ENCODE measurements at regions not wholly inside any gene's neighbourhood (a gene's known extent, or its start where the extent isn't known, plus 50 kb on each side); places are given as distances from the start of the nearest gene placed in this dataset.

DNA sequence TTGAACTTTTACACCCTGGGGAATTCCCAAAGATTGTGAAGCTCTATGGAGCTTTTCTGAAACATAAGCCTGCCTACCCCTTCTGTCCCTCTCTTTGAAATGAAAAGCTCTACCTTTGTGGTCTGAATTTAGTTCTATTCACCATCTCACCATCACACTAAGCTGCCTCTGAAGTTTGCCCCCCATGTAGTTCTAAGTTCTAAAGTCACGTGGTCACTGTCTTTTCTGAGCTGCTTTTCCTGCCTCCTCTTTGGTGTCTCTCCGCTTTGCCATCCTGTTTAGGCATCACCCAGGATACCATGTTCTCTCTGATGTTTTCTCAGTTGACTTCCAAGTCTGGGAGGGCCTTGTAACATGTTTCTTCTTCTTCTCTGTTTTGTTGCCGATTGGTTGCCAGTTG is 2206.6 kb downstream of the MAT2B start (continued):
- TF ChIP-seq, protein P1, sequence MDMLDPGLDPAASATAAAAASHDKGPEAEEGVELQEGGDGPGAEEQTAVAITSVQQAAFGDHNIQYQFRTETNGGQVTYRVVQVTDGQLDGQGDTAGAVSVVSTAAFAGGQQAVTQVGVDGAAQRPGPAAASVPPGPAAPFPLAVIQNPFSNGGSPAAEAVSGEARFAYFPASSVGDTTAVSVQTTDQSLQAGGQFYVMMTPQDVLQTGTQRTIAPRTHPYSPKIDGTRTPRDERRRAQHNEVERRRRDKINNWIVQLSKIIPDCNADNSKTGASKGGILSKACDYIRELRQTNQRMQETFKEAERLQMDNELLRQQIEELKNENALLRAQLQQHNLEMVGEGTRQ (CRISPR knock-in tag; IDR thresholded peaks at IDR 0.05): no peak
- no peak for TF ChIP-seq FOXJ3 (CRISPR knock-in tag; IDR thresholded peaks at IDR 0.05; ENCODE audit: borderline replicate concordance)

DNA sequence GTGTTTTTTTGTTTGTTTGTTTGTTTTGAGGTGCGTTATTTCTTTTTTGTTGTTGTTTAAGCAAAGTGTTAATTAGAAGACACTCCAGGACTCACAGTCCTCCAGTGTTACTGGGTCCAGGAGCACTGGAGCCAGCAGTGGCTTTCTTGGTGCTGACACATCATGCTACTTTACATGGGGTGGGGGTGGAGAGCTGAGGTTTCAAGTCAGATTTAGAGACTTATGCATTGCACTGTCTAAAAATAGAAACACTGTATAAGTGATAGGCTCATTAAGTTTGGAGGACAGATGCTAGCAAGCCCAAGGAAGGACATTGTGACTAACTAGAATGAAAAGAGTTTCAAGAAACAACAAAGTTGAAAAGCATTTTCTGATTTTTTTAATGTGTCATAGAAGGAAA is 2209.2 kb downstream of the MAT2B start:
- ATAC-seq: no peak
- Mint-ChIP-seq H3K9me3 (peaks cover 9% of the 10 kb centered on the region), H3K36me3 (no peaks in the 10 kb centered on the region), H3K4me1 (peaks cover 4% of the 10 kb centered on the region; the same call in 1 of the 2 replicates), H3K4me3 (no peak overlapping the region), H3K27ac (no peak overlapping the region), H3K27me3 (ENCODE audit: low read depth) (no peaks in the 10 kb centered on the region)
- ChIA-PET CTCF (no interaction called here), POLR2A (no interaction called here)
- TF ChIP-seq, protein P2, sequence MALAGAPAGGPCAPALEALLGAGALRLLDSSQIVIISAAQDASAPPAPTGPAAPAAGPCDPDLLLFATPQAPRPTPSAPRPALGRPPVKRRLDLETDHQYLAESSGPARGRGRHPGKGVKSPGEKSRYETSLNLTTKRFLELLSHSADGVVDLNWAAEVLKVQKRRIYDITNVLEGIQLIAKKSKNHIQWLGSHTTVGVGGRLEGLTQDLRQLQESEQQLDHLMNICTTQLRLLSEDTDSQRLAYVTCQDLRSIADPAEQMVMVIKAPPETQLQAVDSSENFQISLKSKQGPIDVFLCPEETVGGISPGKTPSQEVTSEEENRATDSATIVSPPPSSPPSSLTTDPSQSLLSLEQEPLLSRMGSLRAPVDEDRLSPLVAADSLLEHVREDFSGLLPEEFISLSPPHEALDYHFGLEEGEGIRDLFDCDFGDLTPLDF (CRISPR knock-in tag; IDR thresholded peaks at IDR 0.05): no peak
- TF ChIP-seq NFE2L1 (CRISPR knock-in tag; IDR thresholded peaks at IDR 0.05): no peak
- no peak for TF ChIP-seq RORB (CRISPR knock-in tag; IDR thresholded peaks at IDR 0.05)
- DNase-seq (ENCODE audit: low spot score): no peak

DNA sequence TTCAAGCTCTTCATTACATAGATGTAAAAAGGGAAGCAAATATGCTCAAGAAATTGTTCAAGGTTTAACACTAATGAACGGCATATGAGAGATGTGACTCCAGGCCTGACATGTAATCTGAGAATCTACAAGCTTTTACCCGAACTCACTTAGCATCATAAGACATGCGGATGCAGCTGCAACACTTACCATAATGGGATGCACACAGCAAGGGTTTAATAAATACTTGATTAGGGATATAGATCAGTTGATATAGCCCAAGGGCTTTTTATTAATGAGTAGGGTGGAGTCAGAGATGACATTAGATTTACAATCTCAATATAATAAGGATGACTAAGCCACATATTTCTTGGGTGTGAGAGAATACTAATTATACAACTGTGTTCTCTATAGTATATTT is 2215.5 kb downstream of the MAT2B start:
- CTCF ChIA-PET: no interaction called here
- H3K36me3 Mint-ChIP-seq: no peaks in the 10 kb centered on the region
- ATAC-seq: no peak
- H3K9me3 Mint-ChIP-seq: peaks cover 9% of the 10 kb centered on the region
- TF ChIP-seq, protein P2 (CRISPR knock-in tag; IDR thresholded peaks at IDR 0.05): no peak
- DNase-seq (ENCODE audit: low spot score): no peak
- peaks cover 13% of the 10 kb centered on the region for H3K4me1 Mint-ChIP-seq
- no peak overlapping the region for H3K27ac Mint-ChIP-seq
- POLR2A ChIA-PET: no interaction called here
- no peak overlapping the region for H3K4me3 Mint-ChIP-seq
- H3K27me3 Mint-ChIP-seq (ENCODE audit: low read depth): no peaks in the 10 kb centered on the region

DNA sequence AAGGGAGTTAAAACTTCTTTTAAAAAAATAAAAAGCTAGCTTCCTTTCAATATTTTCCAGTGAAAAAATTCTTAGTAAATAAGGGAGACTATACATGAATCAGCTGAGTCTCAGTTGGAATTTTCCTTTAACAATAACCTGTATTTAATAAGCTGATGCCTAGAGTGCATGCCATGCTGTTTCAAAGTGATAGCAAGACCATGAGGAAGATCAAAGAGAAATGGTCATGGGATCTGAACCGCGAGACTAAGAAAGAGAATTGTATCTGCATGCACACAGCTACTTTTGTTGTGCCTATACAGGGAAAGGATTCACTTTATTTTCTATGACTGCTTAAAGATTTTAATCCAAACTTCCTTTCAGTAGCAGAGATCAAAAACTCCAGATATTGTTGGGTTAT is 2217.0 kb downstream of the MAT2B start:
- TF ChIP-seq CREB1 (CRISPR knock-in tag; IDR thresholded peaks at IDR 0.05) (no peak), GTF2I (CRISPR knock-in tag; conservative IDR thresholded peaks at IDR 0.05) (no peak)
- TF ChIP-seq, protein P3, sequence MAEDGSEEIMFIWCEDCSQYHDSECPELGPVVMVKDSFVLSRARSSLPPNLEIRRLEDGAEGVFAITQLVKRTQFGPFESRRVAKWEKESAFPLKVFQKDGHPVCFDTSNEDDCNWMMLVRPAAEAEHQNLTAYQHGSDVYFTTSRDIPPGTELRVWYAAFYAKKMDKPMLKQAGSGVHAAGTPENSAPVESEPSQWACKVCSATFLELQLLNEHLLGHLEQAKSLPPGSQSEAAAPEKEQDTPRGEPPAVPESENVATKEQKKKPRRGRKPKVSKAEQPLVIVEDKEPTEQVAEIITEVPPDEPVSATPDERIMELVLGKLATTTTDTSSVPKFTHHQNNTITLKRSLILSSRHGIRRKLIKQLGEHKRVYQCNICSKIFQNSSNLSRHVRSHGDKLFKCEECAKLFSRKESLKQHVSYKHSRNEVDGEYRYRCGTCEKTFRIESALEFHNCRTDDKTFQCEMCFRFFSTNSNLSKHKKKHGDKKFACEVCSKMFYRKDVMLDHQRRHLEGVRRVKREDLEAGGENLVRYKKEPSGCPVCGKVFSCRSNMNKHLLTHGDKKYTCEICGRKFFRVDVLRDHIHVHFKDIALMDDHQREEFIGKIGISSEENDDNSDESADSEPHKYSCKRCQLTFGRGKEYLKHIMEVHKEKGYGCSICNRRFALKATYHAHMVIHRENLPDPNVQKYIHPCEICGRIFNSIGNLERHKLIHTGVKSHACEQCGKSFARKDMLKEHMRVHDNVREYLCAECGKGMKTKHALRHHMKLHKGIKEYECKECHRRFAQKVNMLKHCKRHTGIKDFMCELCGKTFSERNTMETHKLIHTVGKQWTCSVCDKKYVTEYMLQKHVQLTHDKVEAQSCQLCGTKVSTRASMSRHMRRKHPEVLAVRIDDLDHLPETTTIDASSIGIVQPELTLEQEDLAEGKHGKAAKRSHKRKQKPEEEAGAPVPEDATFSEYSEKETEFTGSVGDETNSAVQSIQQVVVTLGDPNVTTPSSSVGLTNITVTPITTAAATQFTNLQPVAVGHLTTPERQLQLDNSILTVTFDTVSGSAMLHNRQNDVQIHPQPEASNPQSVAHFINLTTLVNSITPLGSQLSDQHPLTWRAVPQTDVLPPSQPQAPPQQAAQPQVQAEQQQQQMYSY (CRISPR knock-in tag; IDR thresholded peaks at IDR 0.05): no peak
- CTCF ChIA-PET: no interaction called here
- Mint-ChIP-seq H3K27ac (no peak overlapping the region), H3K27me3 (ENCODE audit: low read depth) (no peaks in the 10 kb centered on the region), H3K9me3 (peaks cover 9% of the 10 kb centered on the region), H3K4me3 (no peak overlapping the region), H3K36me3 (no peaks in the 10 kb centered on the region), H3K4me1 (peaks cover 13% of the 10 kb centered on the region)
- POLR2A ChIA-PET: no interaction called here
- DNase-seq (ENCODE audit: low spot score): no peak
- ATAC-seq: no peak

DNA sequence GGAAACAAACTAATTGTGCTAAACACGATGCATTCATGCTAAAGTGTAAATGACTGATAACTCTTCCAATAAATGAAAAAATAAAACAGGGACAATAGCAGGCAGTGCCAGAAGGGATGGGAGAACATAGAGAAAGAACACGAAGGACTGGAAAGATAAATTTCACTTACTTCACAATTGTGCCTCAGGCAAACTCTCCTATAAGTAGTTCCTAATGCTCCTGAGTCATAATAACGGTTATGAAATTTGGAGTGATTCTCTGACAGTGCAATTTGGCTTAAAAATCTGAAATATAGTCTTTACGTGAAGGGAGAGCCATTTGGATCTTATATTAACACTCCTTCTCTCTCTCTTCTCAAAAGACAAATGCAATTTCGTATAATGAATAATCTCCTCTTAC is 2218.5 kb downstream of the MAT2B start:
- peaks cover 13% of the 10 kb centered on the region for H3K4me1 Mint-ChIP-seq
- H3K36me3 Mint-ChIP-seq: no peaks in the 10 kb centered on the region
- ChIA-PET CTCF (no interaction called here), POLR2A (no interaction called here)
- H3K4me3 Mint-ChIP-seq: no peak overlapping the region
- H3K9me3 Mint-ChIP-seq: peaks cover 5% of the 10 kb centered on the region
- ATAC-seq (no peak), DNase-seq (ENCODE audit: low spot score) (no peak)
- H3K27ac Mint-ChIP-seq: no peak overlapping the region
- H3K27me3 Mint-ChIP-seq (ENCODE audit: low read depth): no peaks in the 10 kb centered on the region
- TF ChIP-seq EMX1 (CRISPR knock-in tag; IDR thresholded peaks at IDR 0.05): no peak
- TF ChIP-seq SMAD4 (CRISPR knock-in tag; IDR thresholded peaks at IDR 0.05): no peak
- TF ChIP-seq RELA (CRISPR knock-in tag; IDR thresholded peaks at IDR 0.05; ENCODE audit: borderline replicate concordance): no peak
- no peak for TF ChIP-seq FOXJ3 (CRISPR knock-in tag; IDR thresholded peaks at IDR 0.05; ENCODE audit: borderline replicate concordance)
- TF ChIP-seq, protein P4, sequence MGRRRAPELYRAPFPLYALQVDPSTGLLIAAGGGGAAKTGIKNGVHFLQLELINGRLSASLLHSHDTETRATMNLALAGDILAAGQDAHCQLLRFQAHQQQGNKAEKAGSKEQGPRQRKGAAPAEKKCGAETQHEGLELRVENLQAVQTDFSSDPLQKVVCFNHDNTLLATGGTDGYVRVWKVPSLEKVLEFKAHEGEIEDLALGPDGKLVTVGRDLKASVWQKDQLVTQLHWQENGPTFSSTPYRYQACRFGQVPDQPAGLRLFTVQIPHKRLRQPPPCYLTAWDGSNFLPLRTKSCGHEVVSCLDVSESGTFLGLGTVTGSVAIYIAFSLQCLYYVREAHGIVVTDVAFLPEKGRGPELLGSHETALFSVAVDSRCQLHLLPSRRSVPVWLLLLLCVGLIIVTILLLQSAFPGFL (CRISPR knock-in tag; IDR thresholded peaks at IDR 0.05; ENCODE audit: borderline replicate concordance): no peak
- no peak for TF ChIP-seq JAZF1 (CRISPR knock-in tag; IDR thresholded peaks at IDR 0.05)
- TF ChIP-seq, protein P5, sequence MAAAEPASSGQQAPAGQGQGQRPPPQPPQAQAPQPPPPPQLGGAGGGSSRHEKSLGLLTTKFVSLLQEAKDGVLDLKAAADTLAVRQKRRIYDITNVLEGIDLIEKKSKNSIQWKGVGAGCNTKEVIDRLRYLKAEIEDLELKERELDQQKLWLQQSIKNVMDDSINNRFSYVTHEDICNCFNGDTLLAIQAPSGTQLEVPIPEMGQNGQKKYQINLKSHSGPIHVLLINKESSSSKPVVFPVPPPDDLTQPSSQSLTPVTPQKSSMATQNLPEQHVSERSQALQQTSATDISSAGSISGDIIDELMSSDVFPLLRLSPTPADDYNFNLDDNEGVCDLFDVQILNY (CRISPR knock-in tag; IDR thresholded peaks at IDR 0.05): no peak
- TF ChIP-seq GTF2I (CRISPR knock-in tag; conservative IDR thresholded peaks at IDR 0.05): no peak
- no peak for TF ChIP-seq CBFB (CRISPR knock-in tag; IDR thresholded peaks at IDR 0.05; ENCODE audit: low read depth)
